NCI-H526 (cell line): ENCODE measurements at regions not wholly inside any gene's neighbourhood (a gene's known extent, or its start where the extent isn't known, plus 50 kb on each side); places are given as distances from the start of the nearest gene placed in this dataset.
"Not testable (repeated sequence)": the region's sequence is repeated elsewhere in the genome, so short reads cannot be mapped to it uniquely, and the experiment has no call there.

Source experiments
- DNase-seq, 2 experiments: peaks; one replicate each; lab custom pipeline; 2025; lab: John Stamatoyannopoulos, UW

DNA sequence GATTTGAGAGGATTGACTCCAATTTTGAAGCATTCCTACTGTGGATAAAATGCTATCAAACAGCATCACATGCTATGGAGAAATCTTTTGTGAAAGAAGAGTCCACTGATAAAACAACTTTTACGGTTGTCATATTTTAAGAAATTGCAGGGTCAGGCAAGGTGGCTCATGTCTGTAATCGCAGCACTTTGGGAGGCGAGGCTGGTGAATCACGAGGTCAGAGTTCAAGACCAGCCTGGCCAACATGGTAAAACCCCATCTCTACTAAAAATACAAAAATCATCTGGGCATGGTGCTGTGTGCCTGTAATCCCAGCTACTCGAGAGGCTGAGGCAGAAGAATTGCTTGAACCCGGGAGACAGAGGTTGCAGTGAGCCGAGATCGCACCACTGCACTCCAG is 338.8 kb upstream of the SOX9 start:
- DNase-seq, result not testable (repeated sequence)

DNA sequence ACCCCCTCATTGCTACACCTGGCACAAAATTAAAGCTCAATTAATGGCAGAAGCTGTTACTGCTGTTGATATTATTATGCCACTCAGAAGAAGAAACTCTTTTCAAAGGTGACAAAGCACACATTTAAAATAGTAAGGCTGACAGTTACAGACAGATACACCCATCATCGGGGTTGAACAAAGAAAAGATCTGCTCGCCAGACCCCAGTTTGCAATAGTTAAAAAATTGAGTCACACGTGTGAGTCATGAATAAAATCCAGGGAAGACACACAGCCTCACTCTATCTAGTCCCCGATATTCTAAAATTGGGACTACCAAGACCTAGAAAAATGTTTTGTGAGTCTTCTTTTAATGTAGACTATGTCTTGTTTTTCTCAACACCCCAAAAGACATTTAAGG is 330.0 kb upstream of the SOX9 start:
- no peak for DNase-seq

DNA sequence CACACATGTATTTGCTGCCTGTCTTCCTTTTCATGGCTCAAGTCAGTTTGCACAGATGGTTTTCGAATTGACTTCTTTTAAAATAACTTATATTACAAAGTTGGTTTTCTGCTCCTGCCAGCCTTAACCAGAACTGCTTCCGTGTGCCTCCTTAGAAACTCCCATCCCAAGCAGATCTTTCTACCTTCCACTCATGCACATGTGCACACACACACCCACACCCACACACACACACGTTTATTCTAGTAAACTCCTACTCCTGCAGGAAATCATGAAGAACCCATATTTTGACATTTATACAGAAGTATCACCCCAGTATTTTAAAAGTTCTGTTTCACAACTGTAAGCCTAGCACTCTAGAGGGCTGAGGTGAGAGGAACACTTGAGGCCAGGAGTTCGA is 329.5 kb upstream of the SOX9 start:
- DNase-seq, result no peak

DNA sequence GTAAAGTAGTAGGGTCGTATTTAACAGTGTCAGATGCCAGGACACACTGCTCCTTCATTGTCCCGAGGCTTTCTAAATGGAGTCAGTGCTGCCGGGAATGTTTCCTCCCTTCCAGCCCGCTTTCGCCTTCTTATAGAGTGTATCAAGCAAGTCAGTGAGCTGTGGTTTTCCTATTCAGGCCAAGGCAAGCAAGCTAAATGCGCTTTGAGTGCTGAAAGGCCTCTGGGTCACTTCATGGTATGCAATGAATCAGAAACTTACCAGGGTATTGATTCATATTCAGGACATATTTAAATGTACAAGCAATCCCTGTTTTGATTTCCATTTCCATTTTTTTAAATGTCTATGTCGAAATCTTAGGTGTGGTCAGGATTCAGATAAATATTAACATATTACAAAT is 327.9 kb upstream of the SOX9 start:
- DNase-seq, result no peak

DNA sequence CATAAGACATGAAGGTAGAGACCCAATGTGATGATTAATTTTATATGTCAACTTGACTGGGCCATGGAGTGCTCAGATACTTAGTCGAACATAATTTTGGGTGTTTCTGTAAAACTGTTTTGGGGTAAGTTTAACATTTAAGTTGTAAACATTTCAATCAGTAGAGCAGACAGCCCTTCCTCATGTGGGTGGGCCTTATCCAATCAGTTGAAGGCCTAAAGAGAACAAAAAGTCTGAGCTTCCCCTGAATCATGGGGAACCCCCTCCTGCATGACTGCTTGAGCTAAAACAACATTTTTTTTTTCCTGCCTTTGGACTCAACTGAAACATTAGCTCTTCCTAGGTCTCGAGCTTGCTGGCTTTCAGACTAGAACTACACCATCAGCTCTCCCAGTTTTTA is 327.3 kb upstream of the SOX9 start:
- no peak for DNase-seq

DNA sequence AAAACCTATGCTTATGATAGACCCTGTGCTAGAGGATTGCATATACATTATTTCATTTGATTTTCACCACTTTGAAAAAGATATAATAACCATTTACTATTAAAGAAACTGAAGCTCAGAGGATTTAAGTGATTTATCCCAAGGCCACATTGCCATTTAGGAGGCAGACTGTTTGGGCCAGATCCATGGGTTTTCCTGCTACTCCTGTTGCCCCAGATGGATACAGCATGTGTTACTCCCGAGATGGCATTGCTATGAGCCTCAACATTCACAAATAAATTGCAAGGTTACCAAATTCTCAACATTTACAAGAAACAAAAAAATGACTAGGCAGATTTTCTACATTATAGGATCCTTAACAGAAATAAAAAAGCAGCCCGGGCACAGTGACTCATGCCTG is 322.1 kb upstream of the SOX9 start:
- no peak for DNase-seq

DNA sequence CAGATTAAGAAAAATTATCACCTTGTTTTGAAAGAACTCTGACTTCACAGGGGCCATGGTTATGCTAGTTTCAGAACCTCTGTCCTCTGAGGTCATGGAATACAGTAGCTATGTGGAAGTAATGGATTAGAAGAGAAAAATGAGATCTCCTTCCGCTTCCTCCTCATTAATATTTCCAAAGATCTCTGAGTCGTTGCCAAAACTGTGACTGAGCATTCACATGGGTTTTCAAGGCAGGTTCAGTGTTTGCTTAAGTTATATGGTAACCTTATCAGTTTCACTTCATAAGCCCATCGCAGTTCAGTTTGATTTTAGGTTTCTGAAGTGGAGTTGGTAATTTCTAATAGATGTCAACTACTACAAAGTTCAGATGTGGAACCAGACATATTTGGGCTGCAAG is 321.2 kb upstream of the SOX9 start:
- no peak for DNase-seq

DNA sequence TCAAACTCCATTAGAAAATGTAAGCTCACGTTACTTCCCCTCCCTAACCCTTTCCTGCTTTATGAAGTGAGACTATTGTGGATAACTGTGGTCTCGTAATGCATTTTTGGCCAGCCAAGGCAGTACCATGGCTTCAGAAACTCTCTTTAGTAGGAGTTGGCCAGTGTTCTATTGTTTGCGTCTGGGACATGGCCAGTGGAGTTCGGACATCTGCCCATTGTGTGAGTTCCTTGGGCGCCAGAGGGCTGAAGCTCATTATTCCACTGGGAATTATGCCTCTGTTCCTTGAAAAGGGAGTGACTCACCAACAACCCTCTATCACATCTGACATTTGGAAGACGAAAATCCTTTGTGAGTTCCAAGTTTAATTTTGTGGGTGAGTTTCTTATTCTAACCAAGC is 319.5 kb upstream of the SOX9 start:
- DNase-seq, result no peak

DNA sequence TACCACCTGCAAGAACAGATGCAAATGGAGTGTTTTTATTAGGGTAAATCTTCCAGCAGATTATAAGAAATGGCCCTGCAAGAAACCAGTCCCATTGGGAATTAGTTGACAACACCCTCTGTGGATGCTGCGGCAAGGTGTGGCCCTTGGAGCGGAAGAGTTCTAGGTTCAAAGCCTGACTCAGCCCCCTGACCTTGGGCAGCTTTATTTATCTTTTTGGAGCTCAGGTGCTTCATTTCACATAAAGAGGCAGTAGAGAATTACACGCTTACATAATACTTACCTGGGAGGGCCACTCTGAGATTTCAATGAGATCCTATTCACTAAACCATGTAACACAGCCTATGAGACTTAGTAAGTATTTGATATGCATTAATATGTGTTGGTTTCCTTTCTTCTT is 318.2 kb upstream of the SOX9 start:
- DNase-seq, result no peak

DNA sequence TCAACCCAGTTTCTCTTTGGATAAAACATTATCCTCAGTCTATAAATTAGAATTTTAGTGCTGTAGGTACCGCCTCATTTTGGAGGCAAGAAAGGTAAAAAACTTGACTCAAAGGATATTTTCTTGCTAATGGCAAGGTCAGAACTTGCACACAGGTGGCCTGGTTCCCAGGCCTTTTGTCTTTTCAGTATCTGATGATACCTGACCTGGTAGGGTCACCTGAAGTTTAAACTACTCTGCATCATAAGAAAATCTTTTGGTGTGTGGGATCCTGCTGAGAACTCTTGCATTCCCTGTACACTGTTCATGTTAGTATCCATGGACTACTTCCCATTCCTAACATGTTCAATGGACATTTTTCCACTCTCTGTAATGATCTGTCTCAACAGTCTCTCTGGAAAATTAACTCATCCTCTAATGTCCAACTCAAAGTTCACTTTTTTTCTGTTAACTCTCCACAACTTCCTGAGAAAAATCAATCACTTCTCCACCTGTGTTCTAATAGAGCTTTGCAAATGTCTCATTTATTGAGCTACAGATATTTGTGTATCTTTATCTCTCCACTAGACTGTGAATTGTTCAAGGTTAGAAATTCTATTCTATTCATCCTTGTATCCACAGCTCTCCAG is 317.1 kb upstream of the SOX9 start:
- no peak for DNase-seq

DNA sequence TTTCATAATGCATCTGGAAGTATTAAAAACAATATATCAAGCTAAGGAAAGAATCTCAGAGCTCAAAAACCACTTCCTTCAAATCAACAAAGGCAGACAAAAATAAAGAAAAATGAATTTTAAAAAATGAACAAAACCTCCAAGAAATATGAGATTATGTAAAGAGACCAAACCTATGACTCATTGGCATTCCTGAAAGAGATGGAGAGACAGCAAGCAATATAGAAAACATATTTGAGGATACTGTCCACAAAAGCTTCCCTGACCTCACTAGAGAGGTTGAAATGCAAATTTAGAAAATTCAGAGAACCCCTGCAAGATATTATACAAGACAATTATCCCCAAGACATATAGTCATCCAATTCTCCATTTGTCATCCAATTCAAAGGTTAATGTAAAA is 311.3 kb upstream of the SOX9 start:
- no peak for DNase-seq

DNA sequence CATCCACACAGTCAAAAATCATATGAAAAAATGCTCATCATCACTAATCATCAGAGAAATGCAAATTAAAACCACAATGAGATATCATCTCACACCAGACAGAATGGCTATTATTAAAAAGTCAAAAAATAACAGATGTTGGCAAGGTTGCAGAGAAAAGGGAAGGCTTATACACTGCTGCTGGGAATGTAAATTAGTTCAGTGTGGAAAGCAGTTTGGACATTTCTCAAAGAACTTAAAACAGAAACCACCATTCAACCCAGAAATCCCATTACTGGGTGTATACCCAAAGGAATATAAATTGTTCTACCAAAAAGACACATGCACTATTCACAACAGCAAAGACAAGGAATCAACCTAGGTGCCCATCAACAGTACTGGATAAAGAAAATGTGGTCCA is 307.0 kb upstream of the SOX9 start:
- DNase-seq, result peak in 1 of 2 experiments; percentile 4

DNA sequence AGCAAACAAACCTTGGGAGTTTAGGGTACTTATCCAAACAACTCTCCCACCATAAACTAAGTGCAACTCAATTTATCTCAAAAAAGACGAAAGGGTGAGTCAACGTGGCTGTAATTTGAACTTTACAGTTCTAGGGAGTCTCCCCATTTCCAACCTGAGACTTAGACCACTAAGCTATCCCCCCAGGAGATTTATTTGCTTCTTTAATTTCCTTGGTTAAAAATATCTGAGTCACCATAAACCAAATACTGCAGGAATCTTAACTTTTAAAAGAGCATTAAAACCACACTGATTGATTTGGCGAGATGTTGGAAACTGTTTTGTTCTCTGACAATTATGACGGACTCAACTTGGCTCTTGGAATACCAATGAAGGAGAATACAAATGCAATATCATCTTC is 299.3 kb upstream of the SOX9 start:
- no peak for DNase-seq

DNA sequence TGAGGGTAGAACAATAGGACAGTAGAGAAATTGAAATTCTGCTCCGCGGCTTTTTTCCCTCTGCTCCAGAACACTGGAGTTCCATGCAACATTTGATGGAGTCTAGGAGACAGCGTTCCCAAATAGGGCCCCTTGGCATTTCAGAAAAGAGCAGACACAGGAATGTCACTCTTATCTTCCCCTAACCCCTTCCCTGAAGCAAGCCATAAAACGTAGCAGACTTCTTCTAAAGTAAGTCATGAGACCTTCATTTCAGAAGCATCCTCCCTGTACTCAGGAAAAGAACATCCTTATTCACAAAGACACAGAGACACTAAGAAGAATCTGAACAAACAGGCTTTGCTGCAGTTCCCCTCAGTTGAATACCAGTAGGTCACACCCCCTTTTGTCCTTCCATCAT is 296.1 kb upstream of the SOX9 start:
- DNase-seq, result no peak

DNA sequence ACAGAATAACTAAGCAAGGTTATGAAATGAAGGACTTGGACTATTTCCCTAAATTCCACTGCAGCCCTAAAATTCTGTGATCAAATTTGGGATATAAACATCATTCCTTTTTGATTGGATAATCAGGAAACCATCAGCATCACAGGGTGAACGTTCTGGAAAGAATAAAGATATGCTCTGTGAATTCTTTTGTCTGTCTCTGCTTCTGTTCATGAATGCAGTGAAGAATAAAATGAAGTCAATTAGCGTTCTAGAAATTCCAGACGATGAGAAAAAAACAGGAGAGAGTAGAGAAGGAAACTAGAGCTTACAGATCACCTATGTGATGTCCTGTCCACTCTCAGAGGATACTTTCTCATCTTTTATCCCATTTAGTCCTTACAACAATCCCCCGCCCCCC is 295.1 kb upstream of the SOX9 start:
- DNase-seq, result no peak

DNA sequence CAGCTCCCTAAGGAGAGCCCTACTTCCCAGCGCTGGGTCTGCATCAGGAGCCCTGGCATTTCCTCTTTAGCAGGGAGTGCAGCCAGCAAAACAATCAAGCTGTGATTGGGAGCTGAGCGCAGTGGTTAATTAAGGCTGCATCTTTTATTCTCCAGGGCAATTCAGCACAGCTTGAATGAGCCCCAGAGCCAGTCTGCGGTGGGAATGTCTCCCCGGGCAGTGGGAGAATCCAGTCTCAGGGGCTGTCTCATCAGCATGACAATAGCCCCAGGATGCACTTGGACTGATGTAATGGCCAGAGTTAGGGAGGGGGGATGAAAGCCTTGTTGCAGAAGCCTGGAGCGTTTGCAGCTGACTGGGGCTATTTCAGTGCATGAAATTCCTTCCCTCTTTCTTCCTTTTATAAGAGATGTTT is 292.6 kb upstream of the SOX9 start:
- DNase-seq, result no peak

DNA sequence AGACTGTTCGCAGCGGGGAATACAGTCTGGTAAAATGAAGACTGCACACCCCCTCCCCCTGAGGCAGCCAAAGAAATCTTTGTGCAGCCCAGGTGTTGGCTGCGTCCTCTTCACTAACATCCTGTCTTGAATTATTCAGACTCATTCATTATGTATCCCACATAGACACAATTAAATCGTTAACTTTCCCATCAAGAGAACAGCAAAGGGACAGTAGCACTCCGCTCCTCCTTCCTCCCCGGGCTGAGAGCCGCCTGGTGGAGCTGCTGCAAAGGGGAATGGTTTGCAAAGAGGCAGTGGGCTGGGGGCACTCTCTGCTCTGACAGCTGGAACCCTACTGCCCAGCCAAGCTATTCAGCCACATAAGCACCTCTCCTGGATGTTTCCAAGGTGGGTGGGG is 290.0 kb upstream of the SOX9 start:
- no peak for DNase-seq

DNA sequence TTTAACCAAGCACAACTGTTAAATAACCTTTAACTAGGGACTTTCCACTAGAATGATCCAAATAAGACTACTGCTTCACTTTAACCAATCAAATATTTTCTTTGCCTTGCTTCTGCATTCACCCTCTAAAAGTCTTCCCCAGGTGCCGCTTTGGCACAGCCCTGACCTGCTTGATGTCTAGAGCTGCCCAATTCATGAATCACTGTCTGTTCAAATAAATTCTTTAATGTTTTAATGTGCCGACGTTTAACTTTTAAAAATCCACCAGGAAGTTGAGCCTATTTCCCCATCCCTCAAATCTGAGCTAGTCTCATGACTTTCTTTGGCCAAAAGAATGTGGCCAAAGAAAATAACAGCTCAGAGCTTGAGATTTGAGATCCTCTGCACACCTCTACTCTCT is 277.8 kb upstream of the SOX9 start:
- DNase-seq, result no peak

DNA sequence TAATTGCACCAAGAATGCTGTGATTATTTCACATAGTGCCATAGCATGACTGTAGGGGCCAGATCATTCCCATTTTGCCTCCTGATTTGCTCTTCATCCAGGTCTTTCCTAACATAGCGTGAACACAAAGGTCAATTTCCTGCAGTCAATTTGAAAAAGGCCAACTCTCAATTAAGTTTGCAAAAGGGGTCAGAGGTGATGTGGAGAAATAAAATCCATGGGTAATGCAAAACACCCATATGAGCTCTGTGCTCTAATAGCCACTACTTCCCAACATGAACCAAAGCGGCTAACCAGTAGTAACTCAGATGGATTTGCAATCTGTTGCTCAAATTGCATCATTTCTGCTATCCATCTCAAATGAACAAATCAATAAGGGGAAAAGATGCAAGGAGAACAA is 275.5 kb upstream of the SOX9 start:
- DNase-seq, result no peak

DNA sequence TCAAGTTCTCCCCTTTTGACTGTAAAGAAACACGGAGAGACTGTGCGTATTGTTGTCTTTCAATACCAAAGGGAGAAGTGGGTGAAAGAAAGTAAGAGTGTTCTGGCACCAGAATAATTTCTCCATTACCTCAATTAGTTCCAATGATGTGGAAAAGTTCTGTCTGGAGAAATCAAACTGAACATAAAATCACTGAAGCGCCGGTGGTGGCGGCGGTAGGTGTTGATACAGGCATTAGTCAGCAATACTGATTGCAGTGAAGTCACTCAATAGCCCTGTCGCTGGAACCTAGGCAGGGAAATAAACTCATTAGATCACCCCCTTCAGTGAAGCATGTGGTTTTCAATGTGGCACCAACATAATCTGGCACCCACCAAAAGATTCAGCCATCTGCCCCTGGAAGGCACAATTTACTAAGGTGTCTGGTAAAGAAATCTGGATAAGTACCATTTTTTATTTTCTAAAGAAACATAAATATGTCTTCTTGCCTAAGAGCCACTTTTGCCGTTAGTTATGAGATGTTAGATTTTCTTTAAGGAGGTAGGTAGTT is 274.2 kb upstream of the SOX9 start:
- no peak for DNase-seq

DNA sequence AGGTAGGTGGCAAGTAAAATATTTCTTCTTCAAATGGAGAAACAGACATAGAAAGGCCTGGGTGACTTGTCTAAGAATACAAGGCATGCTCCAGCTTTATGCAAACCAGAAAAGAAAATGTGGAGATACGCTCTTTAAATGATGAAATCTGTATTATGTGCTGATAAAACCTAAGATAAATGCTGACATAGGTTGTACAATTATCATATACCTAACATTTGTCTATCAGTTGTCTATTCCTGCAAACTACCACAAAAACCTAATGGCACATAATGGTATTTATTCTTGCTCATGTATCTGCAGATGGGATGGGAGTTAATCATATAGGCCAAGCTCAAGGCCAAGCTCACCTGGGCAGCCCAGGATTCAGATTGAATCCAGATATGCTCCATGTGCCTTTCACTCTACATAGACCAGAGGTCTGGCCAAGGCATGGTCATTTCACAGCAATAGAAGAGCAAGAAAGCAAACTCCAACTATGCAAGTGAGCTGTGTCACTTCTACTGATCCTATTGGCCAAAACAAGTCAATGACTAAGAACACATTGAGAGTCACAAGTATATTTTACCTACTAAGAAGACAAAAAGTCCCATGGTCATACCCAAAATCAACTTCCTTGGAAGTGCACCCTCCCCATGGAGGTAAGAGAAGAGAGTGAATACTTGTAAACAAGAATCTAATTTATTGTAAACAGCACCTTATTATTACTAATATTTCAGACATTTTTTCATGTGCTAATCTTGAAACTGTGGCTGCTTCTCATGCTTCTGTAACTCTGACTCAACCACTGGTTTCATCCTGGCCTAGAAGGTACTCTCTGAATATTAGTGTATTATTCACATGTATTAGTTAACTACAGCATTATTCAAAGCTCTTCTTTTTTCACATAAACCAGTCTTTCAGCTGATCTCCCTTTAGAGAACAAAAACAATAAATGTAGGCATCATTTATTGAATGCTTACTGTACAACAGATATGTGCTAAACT is 270.7 kb upstream of the SOX9 start:
- DNase-seq, result no peak

DNA sequence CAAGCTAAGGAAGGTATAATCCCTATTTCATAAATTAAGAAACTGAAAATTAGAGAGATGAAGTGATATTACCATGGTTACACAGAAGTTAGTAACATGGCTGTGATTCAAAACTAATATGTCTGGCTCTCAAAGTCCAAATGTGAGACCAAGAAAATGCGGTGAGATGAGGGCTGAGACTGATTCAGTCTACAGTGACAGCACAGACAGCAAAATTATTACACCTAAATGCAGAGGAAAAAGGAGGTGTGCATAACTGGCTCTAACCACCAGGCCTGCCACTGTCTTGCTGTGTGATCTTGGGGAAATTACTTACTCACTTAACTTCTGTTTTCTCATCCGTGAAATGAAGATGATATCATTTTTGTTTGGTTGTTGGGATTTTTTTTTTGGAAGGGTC is 270.0 kb upstream of the SOX9 start:
- DNase-seq, result no peak

DNA sequence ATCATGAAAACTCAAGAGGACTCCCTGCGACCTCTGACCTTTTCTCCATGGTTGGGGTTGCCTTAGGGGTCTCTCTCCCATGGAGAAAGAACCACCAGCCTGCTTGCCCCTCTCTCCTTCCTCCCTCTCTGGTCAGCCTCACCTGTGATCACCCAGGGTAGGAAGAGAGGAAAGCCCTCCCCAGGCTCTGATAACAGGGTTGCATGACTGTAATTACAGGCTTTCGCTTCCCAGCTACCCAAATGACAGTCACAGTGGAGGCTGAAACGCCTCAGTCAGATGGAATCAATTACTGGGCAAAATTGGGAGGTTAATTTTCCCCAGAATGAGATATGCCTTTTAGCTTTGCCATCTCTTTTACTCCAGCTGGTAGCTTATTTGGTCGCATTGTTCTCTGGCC is 265.8 kb upstream of the SOX9 start:
- no peak for DNase-seq
